Left lung (tissue), 4 donors: ENCODE measurements at regions not wholly inside any gene's neighbourhood (a gene's known extent, or its start where the extent isn't known, plus 50 kb on each side); places are given as distances from the start of the nearest gene placed in this dataset.
A peak's percentile ranks its signal among the peaks of the same experiment; 100 is the strongest.

Experiments
- ATAC-seq: fragments of 200-7000 bp; cut with Tn5 transposase; one replicate; pipeline ENCODE4 v1.9.1; 2020; ENCODE audit warnings: moderate library complexity
- DNase-seq, 4 donors: peaks; one replicate each; pipeline ENCODE4 v3.0.0-alpha.2; 2013 to 2020
- H3K27ac ChIP-seq, 2 donors: fragments of 200-600 bp; sonication (generic) in 1 of 2; one replicate each; pipeline versions ENCODE4 v1.5.0 to v1.8.0; 2020 to 2021
- H3K27me3 ChIP-seq, 2 donors: fragments of 200-600 bp; sonication (generic) in 1 of 2; one replicate each; pipeline versions ENCODE4 v1.5.0 to v1.8.0; 2020 to 2021
- H3K36me3 ChIP-seq, 2 donors: fragments of 200-600 bp; sonication (generic) in 1 of 2; one replicate each; pipeline versions ENCODE4 v1.5.0 to v1.8.0; 2020 to 2021
- H3K4me1 ChIP-seq, 2 donors: fragments of 200-600 bp; one replicate each; pipeline ENCODE4 v1.8.0; 2021
- H3K4me3 ChIP-seq, 2 donors: fragments of 200-600 bp; sonication (generic) in 1 of 2; one replicate each; pipeline versions ENCODE4 v1.5.0 to v1.8.0; 2020 to 2021; ENCODE audit warnings: mild to moderate bottlenecking in 1 of 2
- H3K9me3 ChIP-seq, 2 donors: fragments of 200-600 bp; sonication (generic) in 1 of 2; one replicate each; pipeline versions ENCODE4 v1.5.0 to v1.8.0; 2020 to 2021
- intact Hi-C, 2 donors: fragments of 100-400 bp; cut with DNase I; formaldehyde crosslinking; loops; one replicate each; pipeline versions ENCODE4 v1.11.2 to v1.14.2; 2022
- TF ChIP-seq, protein P1 (sequence below), 2 donors: fragments of 200-600 bp; sonication (generic) in 1 of 2; IDR thresholded peaks; one replicate each; pipeline versions ENCODE4 v1.5.0 to v1.8.0; 2021; ENCODE audit warnings: antibody characterized with exemption in 2 of 2
- donor health status: DM: no; HTN: yes; CAD: no.
- donor health status: DM: no; HTN: no; CAD: no.

DNA sequence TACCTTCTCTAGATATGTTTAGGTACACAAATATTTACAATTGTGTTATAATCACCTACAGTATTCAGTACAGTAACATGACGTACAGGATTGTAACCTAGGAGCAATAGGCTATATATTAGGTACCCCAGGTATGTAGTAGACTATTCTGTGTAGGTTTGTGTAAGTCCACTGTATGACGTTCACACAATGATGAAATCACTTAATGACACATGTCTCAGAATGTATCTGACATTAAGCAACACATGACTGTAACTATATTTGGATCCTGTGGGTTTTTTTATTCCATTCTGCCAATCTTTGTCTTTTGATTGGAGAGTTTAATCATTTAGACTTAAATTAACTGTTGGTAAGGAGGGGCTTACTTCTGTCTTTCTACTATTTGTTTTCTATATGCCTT is 52.1 kb downstream of the STYXL2 start:
- no peak for DNase-seq
- Histone ChIP-seq H3K4me3 (no peak overlapping the region), H3K9me3 (peaks cover 0 to 8% of the 10 kb centered on the region in 2 donors), H3K4me1 (no peaks in the 10 kb centered on the region), H3K36me3 (no peaks in the 10 kb centered on the region), H3K27ac (no peak overlapping the region), H3K27me3 (no peaks in the 10 kb centered on the region)
- no peak for ATAC-seq
- TF ChIP-seq, protein P1, sequence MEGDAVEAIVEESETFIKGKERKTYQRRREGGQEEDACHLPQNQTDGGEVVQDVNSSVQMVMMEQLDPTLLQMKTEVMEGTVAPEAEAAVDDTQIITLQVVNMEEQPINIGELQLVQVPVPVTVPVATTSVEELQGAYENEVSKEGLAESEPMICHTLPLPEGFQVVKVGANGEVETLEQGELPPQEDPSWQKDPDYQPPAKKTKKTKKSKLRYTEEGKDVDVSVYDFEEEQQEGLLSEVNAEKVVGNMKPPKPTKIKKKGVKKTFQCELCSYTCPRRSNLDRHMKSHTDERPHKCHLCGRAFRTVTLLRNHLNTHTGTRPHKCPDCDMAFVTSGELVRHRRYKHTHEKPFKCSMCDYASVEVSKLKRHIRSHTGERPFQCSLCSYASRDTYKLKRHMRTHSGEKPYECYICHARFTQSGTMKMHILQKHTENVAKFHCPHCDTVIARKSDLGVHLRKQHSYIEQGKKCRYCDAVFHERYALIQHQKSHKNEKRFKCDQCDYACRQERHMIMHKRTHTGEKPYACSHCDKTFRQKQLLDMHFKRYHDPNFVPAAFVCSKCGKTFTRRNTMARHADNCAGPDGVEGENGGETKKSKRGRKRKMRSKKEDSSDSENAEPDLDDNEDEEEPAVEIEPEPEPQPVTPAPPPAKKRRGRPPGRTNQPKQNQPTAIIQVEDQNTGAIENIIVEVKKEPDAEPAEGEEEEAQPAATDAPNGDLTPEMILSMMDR (IDR thresholded peaks at IDR 0.05): no peak
- intact Hi-C loops: no loop called here

GRCh38 chr1:167146903-167147539 is 53.1 kb downstream of the STYXL2 start:
- no peaks in the 10 kb centered on the region for H3K27me3 ChIP-seq
- no peak for ATAC-seq
- H3K27ac ChIP-seq: no peak overlapping the region
- TF ChIP-seq, protein P1 (IDR thresholded peaks at IDR 0.05): no peak
- intact Hi-C loops: no loop called here
- no peak for DNase-seq
- peaks cover 0 to 8% of the 10 kb centered on the region in 2 donors for H3K9me3 ChIP-seq
- H3K4me1 ChIP-seq: no peaks in the 10 kb centered on the region
- H3K36me3 ChIP-seq: no peaks in the 10 kb centered on the region
- no peak overlapping the region for H3K4me3 ChIP-seq

DNA sequence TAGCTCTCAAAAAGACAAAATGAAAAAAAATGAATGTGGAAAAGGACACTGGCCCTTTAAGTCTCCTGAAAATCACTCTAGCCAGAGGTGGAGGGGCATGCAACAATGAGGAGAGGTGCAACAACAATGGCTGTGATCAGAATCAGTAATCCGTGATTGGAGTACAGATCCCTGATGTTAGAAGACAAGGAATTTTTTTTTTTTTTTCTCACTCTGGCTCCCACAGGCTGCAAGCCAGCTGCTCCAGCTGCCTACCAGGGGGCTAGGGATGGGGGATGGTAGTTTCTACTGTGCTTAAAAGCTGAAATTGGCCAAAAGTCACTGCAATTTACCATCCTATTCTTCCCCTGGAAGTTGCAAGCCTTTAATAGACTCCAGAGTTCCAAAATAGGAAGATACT is 54.5 kb downstream of the STYXL2 start:
- TF ChIP-seq, protein P1 (IDR thresholded peaks at IDR 0.05): no peak
- no peaks in the 10 kb centered on the region for H3K36me3 ChIP-seq
- intact Hi-C loops: no loop called here
- no peak overlapping the region for H3K4me3 ChIP-seq
- H3K4me1 ChIP-seq: no peaks in the 10 kb centered on the region
- ATAC-seq (no peak), DNase-seq (peak in 2 of 4 donors; percentile 26 to 30)
- H3K27me3 ChIP-seq: no peaks in the 10 kb centered on the region
- no peak overlapping the region for H3K27ac ChIP-seq
- H3K9me3 ChIP-seq: peaks cover 0 to 8% of the 10 kb centered on the region in 2 donors

DNA sequence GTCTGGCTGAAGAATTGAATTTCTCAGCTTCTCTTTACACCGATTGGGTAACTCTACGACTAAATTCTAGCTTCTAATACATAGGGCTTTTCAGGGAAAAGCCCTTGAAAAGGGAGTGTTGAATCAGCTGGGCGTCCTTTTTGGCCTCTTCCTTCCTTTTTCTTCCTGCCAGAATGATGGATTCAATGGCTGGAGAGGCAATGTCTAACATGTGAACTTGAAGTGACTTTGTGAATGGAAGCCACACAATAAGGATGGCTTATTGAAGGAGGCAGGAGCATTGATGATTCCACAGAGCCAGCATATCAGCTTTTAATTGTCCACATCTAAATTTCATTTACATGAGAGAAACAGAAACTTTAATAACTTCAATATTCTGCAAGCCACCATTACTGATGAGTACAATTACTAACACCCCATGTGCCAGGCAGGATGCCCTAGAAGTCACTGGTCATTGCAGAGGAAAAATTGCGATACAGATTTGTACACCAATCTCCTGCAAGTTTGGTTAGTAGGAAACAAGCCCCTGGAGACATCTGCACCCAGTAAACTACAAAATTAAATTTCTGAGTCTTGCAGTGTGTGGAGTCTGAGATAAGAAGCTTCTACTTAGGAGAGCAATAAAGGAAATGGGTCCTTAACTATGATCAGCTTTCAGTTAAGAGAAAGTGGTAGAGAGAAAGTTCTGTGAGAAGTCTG is 56.1 kb downstream of the STYXL2 start:
- no peaks in the 10 kb centered on the region for H3K4me1 ChIP-seq
- intact Hi-C loops: no loop called here
- H3K4me3 ChIP-seq: no peak overlapping the region
- no peak for ATAC-seq
- DNase-seq: no peak
- no peaks in the 10 kb centered on the region for H3K36me3 ChIP-seq
- H3K9me3 ChIP-seq: peaks cover 0 to 8% of the 10 kb centered on the region in 2 donors
- no peaks in the 10 kb centered on the region for H3K27me3 ChIP-seq
- H3K27ac ChIP-seq: no peak overlapping the region
- TF ChIP-seq, protein P1 (IDR thresholded peaks at IDR 0.05): no peak

- DNase-seq: no peak
- Histone ChIP-seq H3K4me1 (no peaks in the 10 kb centered on the region), H3K36me3 (no peaks in the 10 kb centered on the region), H3K27ac (no peak overlapping the region), H3K27me3 (no peaks in the 10 kb centered on the region), H3K4me3 (no peak overlapping the region), H3K9me3 (peaks cover 0 to 8% of the 10 kb centered on the region in 2 donors)
- intact Hi-C loops: no loop called here
- TF ChIP-seq, protein P1 (IDR thresholded peaks at IDR 0.05): no peak
- ATAC-seq: no peak
Measured at GRCh38 chr1:167150492-167150833, 56.6 kb downstream of the STYXL2 start.
